ENCODE measurements at regions not wholly inside any gene's neighbourhood (a gene's known extent, or its start where the extent isn't known, plus 50 kb on each side); places are given as distances from the start of the nearest gene placed in this dataset.
"Not testable (repeated sequence)": the region's sequence is repeated elsewhere in the genome, so short reads cannot be mapped to it uniquely, and the experiment has no call there.

- H3K4me1 Mint-ChIP-seq (ENCODE audit: low read depth): no peaks in the 10 kb centered on the region
- DNase-seq: no peak
- no peak overlapping the region for H3K27ac Mint-ChIP-seq
- H3K27me3 Mint-ChIP-seq: peaks cover 10% of the 10 kb centered on the region
- H3K9me3 Mint-ChIP-seq: no peaks in the 10 kb centered on the region
- H3K36me3 Mint-ChIP-seq (ENCODE audit: low read depth): no peaks in the 10 kb centered on the region
- H3K4me3 Mint-ChIP-seq: no peak overlapping the region
These were observed 70.3 kb downstream of the OLIG1 start for GRCh38 chr21:33140288-33140687.

GRCh38 chr21:33146467-33146866, 76.5 kb downstream of the OLIG1 start:
- Mint-ChIP-seq H3K36me3 (ENCODE audit: low read depth) (no peaks in the 10 kb centered on the region), H3K4me1 (ENCODE audit: low read depth) (peaks cover 4% of the 10 kb centered on the region)
- no peak for DNase-seq

GRCh38 chr21:33149181-33149580, 79.2 kb downstream of the OLIG1 start:
- H3K27ac Mint-ChIP-seq: no peak overlapping the region
- no peaks in the 10 kb centered on the region for H3K36me3 Mint-ChIP-seq (ENCODE audit: low read depth)
- peaks cover 10% of the 10 kb centered on the region for H3K4me1 Mint-ChIP-seq (ENCODE audit: low read depth)
- no peak for DNase-seq
- H3K9me3 Mint-ChIP-seq: no peaks in the 10 kb centered on the region
- H3K27me3 Mint-ChIP-seq: peaks cover 34% of the 10 kb centered on the region
- no peak overlapping the region for H3K4me3 Mint-ChIP-seq

More at GRCh38 chr21:33146467-33146866, 76.5 kb downstream of the OLIG1 start:
- Mint-ChIP-seq H3K27ac (no peak overlapping the region), H3K4me3 (no peak overlapping the region), H3K9me3 (no peaks in the 10 kb centered on the region), H3K27me3 (peaks cover 13% of the 10 kb centered on the region)

- Mint-ChIP-seq H3K4me1 (ENCODE audit: low read depth) (peaks cover 10% of the 10 kb centered on the region), H3K27me3 (peaks cover 30% of the 10 kb centered on the region)
- not testable (repeated sequence) for H3K9me3 Mint-ChIP-seq; H3K27ac Mint-ChIP-seq; DNase-seq; H3K36me3 Mint-ChIP-seq (ENCODE audit: low read depth); H3K4me3 Mint-ChIP-seq
These were observed 78.8 kb upstream of the IFNAR2 start for GRCh38 chr21:33150968-33151367.

GRCh38 chr21:33151941-33152731, 77.6 kb upstream of the IFNAR2 start:
- DNase-seq: no peak
- H3K4me1 Mint-ChIP-seq (ENCODE audit: low read depth): peaks cover 10% of the 10 kb centered on the region
- no peak overlapping the region for H3K27ac Mint-ChIP-seq
- no peak overlapping the region for H3K4me3 Mint-ChIP-seq
- no peaks in the 10 kb centered on the region for H3K36me3 Mint-ChIP-seq (ENCODE audit: low read depth)
- H3K27me3 Mint-ChIP-seq: peaks cover 30% of the 10 kb centered on the region
- no peaks in the 10 kb centered on the region for H3K9me3 Mint-ChIP-seq

GRCh38 chr21:33152732-33153130, 77.0 kb upstream of the IFNAR2 start:
- no peak overlapping the region for H3K4me3 Mint-ChIP-seq
- no peaks in the 10 kb centered on the region for H3K36me3 Mint-ChIP-seq (ENCODE audit: low read depth)
- H3K9me3 Mint-ChIP-seq: no peaks in the 10 kb centered on the region
- no peak for DNase-seq
- peaks cover 30% of the 10 kb centered on the region for H3K27me3 Mint-ChIP-seq
- H3K4me1 Mint-ChIP-seq (ENCODE audit: low read depth): peaks cover 10% of the 10 kb centered on the region
- no peak overlapping the region for H3K27ac Mint-ChIP-seq

GRCh38 chr21:33155005-33155404, 74.7 kb upstream of the IFNAR2 start:
- H3K4me3 Mint-ChIP-seq: no peak overlapping the region
- H3K4me1 Mint-ChIP-seq (ENCODE audit: low read depth): peaks cover 10% of the 10 kb centered on the region
- H3K9me3 Mint-ChIP-seq: peaks cover 5% of the 10 kb centered on the region
- no peak for DNase-seq
- no peaks in the 10 kb centered on the region for H3K36me3 Mint-ChIP-seq (ENCODE audit: low read depth)
- no peak overlapping the region for H3K27ac Mint-ChIP-seq
- H3K27me3 Mint-ChIP-seq: peaks cover 40% of the 10 kb centered on the region

GRCh38 chr21:33155422-33155821, 74.3 kb upstream of the IFNAR2 start:
- H3K9me3 Mint-ChIP-seq: peaks cover 5% of the 10 kb centered on the region
- no peaks in the 10 kb centered on the region for H3K36me3 Mint-ChIP-seq (ENCODE audit: low read depth)
- no peak for DNase-seq
- H3K4me3 Mint-ChIP-seq: no peak overlapping the region
- H3K27ac Mint-ChIP-seq: no peak overlapping the region
- peaks cover 10% of the 10 kb centered on the region for H3K4me1 Mint-ChIP-seq (ENCODE audit: low read depth)
- H3K27me3 Mint-ChIP-seq: peaks cover 39% of the 10 kb centered on the region

GRCh38 chr21:33157303-33157702, 72.4 kb upstream of the IFNAR2 start:
- peaks cover 5% of the 10 kb centered on the region for H3K9me3 Mint-ChIP-seq
- DNase-seq: no peak
- H3K4me1 Mint-ChIP-seq (ENCODE audit: low read depth): peaks cover under 1% of the 10 kb centered on the region
- H3K4me3 Mint-ChIP-seq: no peak overlapping the region
- H3K27ac Mint-ChIP-seq: no peak overlapping the region
- peaks cover 27% of the 10 kb centered on the region for H3K27me3 Mint-ChIP-seq
- no peaks in the 10 kb centered on the region for H3K36me3 Mint-ChIP-seq (ENCODE audit: low read depth)

- H3K36me3 Mint-ChIP-seq (ENCODE audit: low read depth): no peaks in the 10 kb centered on the region
- no peak for DNase-seq
- H3K4me1 Mint-ChIP-seq (ENCODE audit: low read depth): no peaks in the 10 kb centered on the region
- no peak overlapping the region for H3K27ac Mint-ChIP-seq
- H3K9me3 Mint-ChIP-seq: peaks cover 5% of the 10 kb centered on the region
- H3K4me3 Mint-ChIP-seq: no peak overlapping the region
- H3K27me3 Mint-ChIP-seq: peaks cover 16% of the 10 kb centered on the region
These were observed 71.1 kb upstream of the IFNAR2 start for GRCh38 chr21:33158654-33159053.

- H3K4me1 Mint-ChIP-seq (ENCODE audit: low read depth): no peaks in the 10 kb centered on the region
- no peaks in the 10 kb centered on the region for H3K36me3 Mint-ChIP-seq (ENCODE audit: low read depth)
- H3K9me3 Mint-ChIP-seq: peaks cover 5% of the 10 kb centered on the region
- no peak for DNase-seq
- H3K4me3 Mint-ChIP-seq: no peak overlapping the region
- H3K27me3 Mint-ChIP-seq: peaks cover 12% of the 10 kb centered on the region
- no peak overlapping the region for H3K27ac Mint-ChIP-seq
These were observed 67.2 kb upstream of the IFNAR2 start for GRCh38 chr21:33162436-33162951.

- DNase-seq: no peak
- Mint-ChIP-seq H3K9me3 (no peaks in the 10 kb centered on the region), H3K27ac (no peak overlapping the region), H3K27me3 (peaks cover 2% of the 10 kb centered on the region), H3K4me1 (ENCODE audit: low read depth) (no peaks in the 10 kb centered on the region), H3K36me3 (ENCODE audit: low read depth) (no peaks in the 10 kb centered on the region), H3K4me3 (no peak overlapping the region)
These were observed 60.9 kb upstream of the IFNAR2 start for GRCh38 chr21:33168886-33169285.

- no peaks in the 10 kb centered on the region for H3K4me1 Mint-ChIP-seq (ENCODE audit: low read depth)
- H3K27me3 Mint-ChIP-seq: peaks cover 2% of the 10 kb centered on the region
- H3K4me3 Mint-ChIP-seq: no peak overlapping the region
- no peaks in the 10 kb centered on the region for H3K36me3 Mint-ChIP-seq (ENCODE audit: low read depth)
- no peak overlapping the region for H3K27ac Mint-ChIP-seq
- no peaks in the 10 kb centered on the region for H3K9me3 Mint-ChIP-seq
- no peak for DNase-seq
These were observed 60.4 kb upstream of the IFNAR2 start for GRCh38 chr21:33169359-33169758.

GRCh38 chr21:33171616-33172169, 58.0 kb upstream of the IFNAR2 start:
- no peaks in the 10 kb centered on the region for H3K9me3 Mint-ChIP-seq
- no peak for DNase-seq
- no peak overlapping the region for H3K4me3 Mint-ChIP-seq
- H3K27me3 Mint-ChIP-seq: peaks cover 2% of the 10 kb centered on the region
- no peaks in the 10 kb centered on the region for H3K4me1 Mint-ChIP-seq (ENCODE audit: low read depth)
- no peaks in the 10 kb centered on the region for H3K36me3 Mint-ChIP-seq (ENCODE audit: low read depth)
- H3K27ac Mint-ChIP-seq: no peak overlapping the region

GRCh38 chr21:33174756-33175155, 55.0 kb upstream of the IFNAR2 start:
- H3K4me3 Mint-ChIP-seq: no peak overlapping the region
- H3K36me3 Mint-ChIP-seq (ENCODE audit: low read depth): no peaks in the 10 kb centered on the region
- no peak overlapping the region for H3K27ac Mint-ChIP-seq
- no peaks in the 10 kb centered on the region for H3K9me3 Mint-ChIP-seq
- H3K4me1 Mint-ChIP-seq (ENCODE audit: low read depth): no peaks in the 10 kb centered on the region
- no peak for DNase-seq
- H3K27me3 Mint-ChIP-seq: no peaks in the 10 kb centered on the region
